ENCODE measurements at regions not wholly inside any gene's neighbourhood (a gene's known extent, or its start where the extent isn't known, plus 50 kb on each side); places are given as distances from the start of the nearest gene placed in this dataset.
"Not testable (repeated sequence)": the region's sequence is repeated elsewhere in the genome, so short reads cannot be mapped to it uniquely, and the experiment has no call there.

- no peak for DNase-seq (ENCODE audit: low spot score)
Measured at GRCh38 chr6:158920311-158920905, 79.6 kb downstream of the RSPH3 start.

DNA sequence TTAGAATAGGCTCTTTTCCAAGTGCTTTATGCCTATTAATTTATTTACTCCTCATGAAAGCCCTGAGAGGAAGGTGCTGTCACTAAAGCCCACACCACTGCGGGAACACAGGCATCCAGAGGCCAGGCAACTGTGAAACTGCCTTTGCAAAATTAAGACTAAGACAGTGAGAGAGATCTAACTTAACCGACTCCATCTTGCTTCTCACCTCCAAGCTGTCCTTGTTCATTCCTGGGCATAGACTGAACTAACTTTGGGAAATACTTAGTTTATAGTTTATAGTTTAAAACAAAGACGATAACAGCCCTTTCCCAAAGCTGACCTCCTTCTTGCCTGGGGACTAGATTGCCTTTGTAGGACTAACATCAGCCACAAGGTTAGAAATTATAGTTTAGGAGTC is 80.1 kb downstream of the RSPH3 start:
- no peak for DNase-seq (ENCODE audit: low spot score)

DNA sequence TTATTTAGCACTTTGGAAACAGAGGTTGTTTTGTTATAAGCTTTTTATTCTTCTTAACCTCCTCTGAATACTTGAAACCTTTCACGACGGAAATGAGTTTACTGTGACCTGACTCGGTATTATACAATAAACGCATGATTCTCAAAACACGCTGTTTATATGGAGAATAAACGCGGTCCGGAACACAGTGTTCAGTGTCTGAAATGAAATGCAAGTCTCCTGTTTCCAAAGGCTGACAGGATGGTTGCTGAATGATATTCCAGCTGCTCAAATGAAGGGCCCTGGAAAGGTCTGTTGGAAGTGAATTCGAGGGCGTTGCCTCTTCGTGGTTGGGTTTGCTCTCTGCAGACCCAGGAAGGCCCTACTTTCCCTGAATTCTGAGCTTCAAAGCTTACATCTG is 83.4 kb downstream of the RSPH3 start:
- no peak for DNase-seq (ENCODE audit: low spot score)

DNA sequence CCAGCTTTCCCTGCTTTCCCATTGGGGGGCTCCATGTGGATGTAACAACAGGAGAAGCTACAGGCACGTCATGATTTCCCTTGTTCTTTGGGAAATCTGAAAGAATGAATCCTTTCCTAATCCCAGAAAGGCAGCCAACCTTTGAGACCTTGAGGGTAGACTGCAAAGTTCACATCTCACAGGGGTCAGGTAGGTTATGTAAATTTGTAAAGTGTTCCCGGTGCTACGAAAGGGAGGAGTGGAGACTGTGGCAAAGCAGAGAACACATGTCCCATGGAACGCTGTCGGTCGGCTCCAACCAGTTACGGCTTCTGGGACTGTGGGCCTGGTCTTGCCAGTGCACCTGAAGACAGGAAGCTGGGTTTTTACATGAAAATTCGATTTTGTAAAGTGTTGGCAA is 85.1 kb downstream of the RSPH3 start:
- DNase-seq (ENCODE audit: low spot score), result no peak

GRCh38 chr6:158913580-158913979 is 86.4 kb downstream of the RSPH3 start:
- no peak for DNase-seq (ENCODE audit: low spot score)

DNA sequence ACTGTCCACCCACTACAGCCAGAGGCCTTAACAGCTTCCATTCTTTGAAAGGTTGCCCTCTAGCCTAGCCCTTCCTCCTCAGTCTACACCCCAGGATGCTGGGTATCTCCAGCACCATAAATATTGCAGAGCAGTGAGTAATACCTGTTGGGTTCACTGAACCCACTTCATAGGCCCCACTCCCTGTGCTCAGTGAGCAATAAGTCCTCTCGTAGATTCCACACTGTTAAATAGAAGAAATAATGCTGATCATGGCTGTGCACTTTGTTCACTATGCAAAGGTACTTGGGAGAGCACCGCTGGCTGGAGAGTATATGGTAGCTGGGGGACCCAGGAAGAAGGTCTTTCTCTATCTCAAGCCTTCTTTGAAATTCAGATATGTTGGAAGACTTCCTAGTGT is 87.3 kb downstream of the RSPH3 start:
- DNase-seq (ENCODE audit: low spot score), result no peak

GRCh38 chr6:158911746-158912480 is 88.1 kb downstream of the RSPH3 start:
- no peak for DNase-seq (ENCODE audit: low spot score)

DNA sequence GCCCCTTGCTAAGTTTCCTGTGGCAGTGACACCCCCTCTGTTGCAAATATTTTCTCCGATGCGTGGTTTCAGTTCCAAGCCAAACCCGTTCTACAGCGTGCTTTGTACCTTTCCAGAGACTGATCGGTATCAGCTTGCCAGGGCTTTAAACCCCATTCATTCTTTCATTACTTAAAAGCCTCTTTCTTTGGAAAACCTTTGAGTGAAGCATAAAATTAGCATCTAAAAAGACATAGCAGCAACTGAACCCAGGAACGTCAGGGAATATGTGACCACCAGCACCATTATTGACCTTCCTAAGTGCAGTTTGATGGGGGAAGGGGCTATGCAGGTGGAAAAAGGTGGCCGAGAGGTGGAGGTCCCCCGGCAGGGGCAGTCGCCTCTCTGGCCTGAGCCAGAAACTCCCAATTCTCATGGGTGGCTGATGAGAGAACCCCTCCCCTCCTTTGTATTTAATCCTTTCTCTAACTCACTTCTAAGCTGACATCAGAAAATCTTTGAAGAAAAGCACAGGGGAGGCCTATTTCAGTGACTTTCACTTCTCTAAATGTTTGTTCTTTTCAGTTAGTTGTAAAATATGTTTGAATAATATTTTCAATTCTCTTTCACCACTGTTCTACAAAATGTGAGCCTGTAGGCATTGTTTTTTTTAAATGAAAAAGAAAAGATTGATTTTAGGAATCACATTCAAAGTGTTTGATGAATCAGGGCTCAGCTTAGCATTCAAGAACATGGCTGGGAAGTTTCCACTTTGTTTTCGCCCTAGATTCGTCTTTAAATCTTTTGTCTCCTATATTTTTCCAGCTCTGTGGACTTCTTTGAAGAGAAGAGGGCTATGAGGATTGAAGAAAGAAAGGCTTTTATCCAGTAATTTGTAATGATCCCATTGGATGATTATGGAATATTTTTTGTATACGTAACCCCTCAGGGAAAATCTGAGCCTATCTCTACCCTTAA is 89.2 kb downstream of the RSPH3 start:
- DNase-seq (ENCODE audit: low spot score), result no peak

DNA sequence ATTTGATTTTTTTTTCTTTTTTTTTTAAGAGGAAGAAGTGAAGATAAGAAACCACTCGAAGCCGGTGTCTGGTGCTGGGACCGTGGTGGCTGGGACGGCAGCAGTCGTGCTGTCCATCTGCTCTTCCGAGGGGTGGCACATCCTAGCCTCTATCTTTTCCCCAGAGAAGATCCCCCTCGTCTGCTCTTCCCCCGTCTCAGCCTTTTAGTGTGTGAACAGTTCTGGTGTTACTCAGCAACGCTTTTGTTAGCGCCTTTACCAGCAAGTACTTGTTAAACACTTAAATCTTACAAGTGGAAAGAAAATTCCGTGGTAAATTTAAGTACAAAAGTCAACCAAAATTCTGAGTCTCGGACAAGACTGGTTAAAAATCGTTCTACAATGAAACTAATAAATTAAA is 90.1 kb downstream of the RSPH3 start:
- DNase-seq (ENCODE audit: low spot score), result no peak

GRCh38 chr6:158908606-158909005 is 89.4 kb upstream of the EZR start:
- DNase-seq (ENCODE audit: low spot score), result no peak

DNA sequence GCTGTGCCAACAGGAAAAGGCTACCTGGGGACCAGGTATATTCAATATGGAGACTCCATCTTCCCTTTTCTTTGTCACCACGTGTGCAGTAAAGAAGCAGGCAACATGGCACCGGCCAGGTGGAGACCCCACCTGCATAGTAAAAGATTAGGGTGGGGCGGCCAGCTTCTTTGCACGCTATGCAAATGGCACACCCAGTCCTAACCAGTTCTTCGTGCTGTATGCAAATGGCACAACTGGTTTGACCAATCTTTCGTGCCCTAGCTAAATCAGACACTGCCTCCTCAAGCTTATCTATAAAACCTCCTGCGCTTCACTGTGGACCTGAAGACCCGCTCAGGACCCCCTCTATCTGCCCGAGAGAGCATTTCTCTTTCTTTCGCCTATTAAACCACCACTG is 88.8 kb upstream of the EZR start:
- DNase-seq (ENCODE audit: low spot score), result no peak

DNA sequence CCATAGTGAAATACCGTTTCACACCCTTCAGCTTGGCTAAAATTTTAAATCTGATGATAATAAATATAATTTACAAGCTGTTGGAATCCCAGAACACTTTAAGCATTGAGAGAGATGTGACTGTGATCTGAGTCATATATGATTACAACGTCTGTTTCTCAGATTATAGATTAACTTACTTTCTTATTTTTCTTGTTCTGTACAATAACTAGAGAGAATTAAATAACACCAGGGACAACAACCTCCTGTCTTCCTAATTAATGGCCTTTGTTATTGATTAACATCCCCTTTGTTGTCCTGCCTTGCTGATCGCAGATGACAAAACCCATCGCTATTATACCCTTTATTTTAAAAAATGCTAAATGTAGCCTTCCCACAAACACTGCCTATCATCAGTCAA is 87.8 kb upstream of the EZR start:
- DNase-seq (ENCODE audit: low spot score), result no peak

DNA sequence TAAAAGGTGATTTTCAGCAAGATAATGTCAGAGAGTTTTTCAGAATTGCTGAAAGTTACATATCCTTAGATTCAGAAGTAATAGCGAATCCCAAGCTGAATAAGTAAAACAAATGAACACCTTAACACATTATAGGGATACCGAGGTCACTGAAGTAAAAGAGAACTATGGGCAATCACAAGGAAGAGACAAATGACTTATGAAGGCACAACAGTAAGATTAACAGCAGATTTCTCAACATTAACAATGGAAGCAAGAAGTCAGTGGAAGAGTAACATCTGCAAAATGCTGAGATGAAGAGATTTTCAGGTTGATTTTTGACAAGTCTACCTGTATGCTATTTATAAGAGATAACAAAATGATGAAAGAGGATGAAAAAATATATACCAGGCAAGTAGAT is 86.1 kb upstream of the EZR start:
- no peak for DNase-seq (ENCODE audit: low spot score)

DNA sequence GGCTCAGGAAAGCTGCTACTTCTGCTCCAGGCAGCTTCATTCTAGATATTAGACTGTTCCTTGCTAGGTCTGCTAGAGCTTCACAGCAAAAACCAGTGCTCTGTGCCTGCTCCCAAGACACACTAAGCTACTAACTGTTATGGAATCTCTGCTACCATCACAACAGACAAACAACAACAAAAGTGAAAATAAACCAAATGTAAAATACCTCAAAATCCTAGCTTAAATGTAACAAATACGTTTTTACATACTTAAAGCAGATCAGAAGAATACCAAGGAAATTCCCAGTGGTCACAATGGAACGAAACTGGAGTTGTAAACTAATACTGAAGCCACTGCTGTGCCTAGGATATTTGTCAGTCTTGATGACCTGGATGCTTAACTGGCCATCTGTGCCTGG is 84.6 kb upstream of the EZR start:
- DNase-seq (ENCODE audit: low spot score), result no peak

DNA sequence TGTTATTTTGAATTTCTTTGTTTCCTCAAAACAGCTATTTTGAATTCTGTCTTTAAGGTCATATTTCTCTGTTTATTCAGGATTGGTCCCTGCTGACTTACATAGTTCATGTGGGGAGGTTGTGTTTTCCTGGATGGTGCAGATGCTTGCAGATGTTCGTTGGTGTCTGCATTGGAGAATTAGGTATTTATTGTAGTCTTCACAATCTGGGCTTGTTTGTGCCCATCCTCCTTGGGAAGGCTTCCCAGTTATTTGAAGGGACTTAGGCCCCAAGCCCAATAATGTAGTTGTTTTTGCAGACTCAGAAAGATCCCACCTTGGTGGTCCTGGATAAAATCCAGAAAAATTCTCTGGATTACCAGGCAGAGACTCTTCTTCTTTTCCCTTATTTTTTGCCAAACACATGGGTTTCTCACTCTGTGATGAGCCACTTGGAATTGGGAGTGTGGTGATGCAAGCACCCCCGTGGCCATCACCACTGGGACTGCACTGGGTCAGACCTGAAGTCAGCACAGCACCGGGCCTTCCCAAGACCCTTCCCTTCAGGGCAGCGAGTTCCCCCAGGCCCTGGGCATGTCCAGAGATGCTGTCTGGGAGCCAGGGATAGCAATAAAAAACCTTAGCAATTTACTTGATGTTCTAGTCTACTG is 81.6 kb upstream of the EZR start:
- DNase-seq (ENCODE audit: low spot score), result no peak

- DNase-seq (ENCODE audit: low spot score), result no peak
Measured at GRCh38 chr6:158897236-158897635, 78.1 kb upstream of the EZR start.

DNA sequence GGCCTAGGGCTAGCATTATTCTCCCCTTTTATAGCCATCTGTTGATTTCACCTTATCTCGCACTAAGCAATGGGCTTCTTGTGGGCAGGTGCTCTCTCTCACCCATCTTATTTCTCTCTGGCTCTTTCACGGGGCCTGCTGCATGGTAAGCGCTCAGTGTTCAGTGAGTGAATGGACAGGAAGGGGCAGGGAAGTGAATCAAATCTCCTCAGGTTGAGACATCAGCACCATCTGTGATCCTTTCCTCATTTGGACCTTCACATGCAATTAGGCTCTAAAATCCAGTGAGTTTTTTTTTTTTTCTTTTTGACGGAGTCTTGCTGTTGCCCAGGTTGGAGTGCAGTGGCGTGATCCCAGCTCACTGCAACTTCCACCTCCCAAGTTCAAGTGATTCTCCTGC is 76.5 kb upstream of the EZR start:
- DNase-seq (ENCODE audit: low spot score), result no peak

GRCh38 chr6:158894193-158894592 is 75.0 kb upstream of the EZR start:
- peak; percentile 62 for DNase-seq (ENCODE audit: low spot score)

- DNase-seq (ENCODE audit: low spot score), result no peak
Measured at GRCh38 chr6:158892266-158892665, 73.1 kb upstream of the EZR start.

GRCh38 chr6:158891560-158891959 is 72.4 kb upstream of the EZR start:
- DNase-seq (ENCODE audit: low spot score), result not testable (repeated sequence)

DNA sequence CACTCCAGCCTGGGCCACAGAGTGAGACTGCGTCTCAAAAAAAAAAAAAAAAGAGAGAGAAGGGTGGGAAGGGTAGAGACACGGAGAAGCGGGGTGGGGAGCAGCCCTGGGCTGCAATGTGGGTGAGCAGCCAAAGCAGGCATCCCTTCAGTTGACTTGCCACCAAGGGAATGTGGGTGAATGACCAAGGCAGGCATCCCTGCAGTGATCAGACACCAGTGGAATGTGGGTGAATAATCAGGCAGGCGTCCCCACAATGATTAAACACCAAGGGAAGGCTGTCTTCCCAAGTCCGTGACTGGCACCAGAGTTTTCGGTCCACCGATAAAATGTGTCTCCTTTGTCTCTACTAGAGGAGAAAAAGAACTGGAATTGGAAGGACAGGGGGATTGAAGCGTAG is 69.0 kb upstream of the EZR start:
- not testable (repeated sequence) for DNase-seq (ENCODE audit: low spot score)

- DNase-seq (ENCODE audit: low spot score), result not testable (repeated sequence)
Measured at GRCh38 chr6:158886346-158886977, 67.3 kb upstream of the EZR start.

All from hepatic stellate cell (primary cell).